ENCODE measurements at regions not wholly inside any gene's neighbourhood (a gene's known extent, or its start where the extent isn't known, plus 50 kb on each side); places are given as distances from the start of the nearest gene placed in this dataset.

DNA sequence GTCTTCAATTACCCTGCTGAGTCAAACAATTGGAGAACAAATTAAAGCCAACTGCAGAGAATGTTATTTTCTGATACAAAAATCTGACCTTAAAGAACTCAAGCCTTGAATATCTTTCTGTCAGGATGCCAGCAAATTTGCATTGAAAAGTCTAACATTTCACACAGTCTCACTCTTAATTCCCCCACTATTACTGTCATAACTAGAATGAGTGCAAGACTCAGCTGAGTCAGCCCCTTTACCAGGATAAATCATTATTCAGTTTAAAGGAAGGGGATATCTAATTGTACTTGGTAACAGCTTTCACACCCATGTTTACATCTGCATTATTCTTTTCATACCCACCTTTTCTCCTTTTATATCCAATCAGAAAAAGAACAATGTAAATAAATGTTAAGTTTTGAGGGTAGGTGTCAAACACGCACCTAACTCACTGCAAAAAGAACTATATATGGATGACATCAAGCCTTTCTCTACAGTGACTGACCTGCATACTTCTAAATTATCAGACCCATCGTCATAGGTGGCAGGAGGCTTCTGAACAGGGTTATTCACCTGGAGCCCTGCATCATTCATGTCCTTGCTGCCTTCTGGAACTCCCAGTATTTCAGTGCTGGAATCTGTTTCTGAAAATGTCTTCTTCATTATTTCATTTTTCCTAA, 117.4 kb downstream of the TMA16 start:
- Histone ChIP-seq H2BK20ac (ENCODE audit: low read depth, low read length, poor library complexity, severe bottlenecking) (no peak overlapping the region), H2BK120ac (ENCODE audit: low read depth, low read length, poor library complexity, severe bottlenecking) (no peak overlapping the region), H4K91ac (ENCODE audit: insufficient read length, low read depth, low read length) (no peak overlapping the region), H3K56ac (ENCODE audit: insufficient read length, low read depth, low read length) (no peak overlapping the region), H4K20me1 (ENCODE audit: control insufficient read depth, insufficient read depth, insufficient read length) (no peaks in the 10 kb centered on the region), H3K4ac (ENCODE audit: low read depth, low read length) (no peak overlapping the region), H3K9me3 (ENCODE audit: control insufficient read depth, low read depth, low read length) (no peaks in the 10 kb centered on the region), H2BK12ac (ENCODE audit: insufficient read length, low read depth, low read length) (no peak overlapping the region), H4K5ac (ENCODE audit: insufficient read length, low read depth, low read length) (no peak overlapping the region), H3K4me1 (ENCODE audit: insufficient read depth, low read length) (0 out of 2 replicates have a peak, but pooled peaks cover 2% of the 10 kb centered on the region), H3K23me2 (ENCODE audit: insufficient read length, low read depth, low read length, poor library complexity, severe bottlenecking) (no peaks in the 10 kb centered on the region), H3K18ac (ENCODE audit: insufficient read length, low read depth, low read length) (no peak overlapping the region), H3K79me1 (ENCODE audit: insufficient read depth, low read depth, low read length, poor library complexity, severe bottlenecking) (no peaks in the 10 kb centered on the region), H2BK5ac (ENCODE audit: insufficient read length, low read length) (no peak overlapping the region), H2BK15ac (ENCODE audit: low read depth, low read length) (no peak overlapping the region), H3K4me2 (ENCODE audit: insufficient read depth, insufficient read length, low read length) (no peak overlapping the region), H4K8ac (replicated peaks; ENCODE audit: insufficient read length, low read depth, low read length) (no peak overlapping the region), H3K79me2 (ENCODE audit: insufficient read depth, low read length) (no peaks in the 10 kb centered on the region), H3K14ac (ENCODE audit: insufficient read depth, low read length) (no peak overlapping the region), H3K23ac (ENCODE audit: insufficient read length, low read depth, low read length) (no peak overlapping the region), H3K27me3 (ENCODE audit: insufficient read depth, low read length) (no peaks in the 10 kb centered on the region), H2AFZ (ENCODE audit: low read length) (no peak overlapping the region), H3K27ac (ENCODE audit: insufficient read length, low read depth, low read length) (no peak overlapping the region), H3K9ac (ENCODE audit: extremely low read depth, insufficient read length, low read length) (no peak overlapping the region), H2AK5ac (ENCODE audit: insufficient read length, low read length) (no peak overlapping the region), H3T11ph (ENCODE audit: low read length) (no peak overlapping the region)
- DNase-seq = no peak
- no CpG with 5 or more reads among the region's 2 CpGs for WGBS (ENCODE audit: extremely low coverage, insufficient read length, low lambda C conversion rate)
- no peaks in the 10 kb centered on the region for H3K27me3 Mint-ChIP-seq (ENCODE audit: low read depth)
- H3K4me1 Mint-ChIP-seq = peaks cover 6 to 9% of the 10 kb centered on the region in 2 experiments; a peak in 3 of 4 replicates
- TF ChIP-seq, protein P1, sequence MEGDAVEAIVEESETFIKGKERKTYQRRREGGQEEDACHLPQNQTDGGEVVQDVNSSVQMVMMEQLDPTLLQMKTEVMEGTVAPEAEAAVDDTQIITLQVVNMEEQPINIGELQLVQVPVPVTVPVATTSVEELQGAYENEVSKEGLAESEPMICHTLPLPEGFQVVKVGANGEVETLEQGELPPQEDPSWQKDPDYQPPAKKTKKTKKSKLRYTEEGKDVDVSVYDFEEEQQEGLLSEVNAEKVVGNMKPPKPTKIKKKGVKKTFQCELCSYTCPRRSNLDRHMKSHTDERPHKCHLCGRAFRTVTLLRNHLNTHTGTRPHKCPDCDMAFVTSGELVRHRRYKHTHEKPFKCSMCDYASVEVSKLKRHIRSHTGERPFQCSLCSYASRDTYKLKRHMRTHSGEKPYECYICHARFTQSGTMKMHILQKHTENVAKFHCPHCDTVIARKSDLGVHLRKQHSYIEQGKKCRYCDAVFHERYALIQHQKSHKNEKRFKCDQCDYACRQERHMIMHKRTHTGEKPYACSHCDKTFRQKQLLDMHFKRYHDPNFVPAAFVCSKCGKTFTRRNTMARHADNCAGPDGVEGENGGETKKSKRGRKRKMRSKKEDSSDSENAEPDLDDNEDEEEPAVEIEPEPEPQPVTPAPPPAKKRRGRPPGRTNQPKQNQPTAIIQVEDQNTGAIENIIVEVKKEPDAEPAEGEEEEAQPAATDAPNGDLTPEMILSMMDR (conservative IDR thresholded peaks at IDR 0.05) = no peak
- H3K27ac Mint-ChIP-seq = no peak overlapping the region
- H3K36me3 Mint-ChIP-seq (ENCODE audit: insufficient read depth in 1 of 3, low read depth in 3 of 3) = peaks cover 0 to 4% (median 3%) of the 10 kb centered on the region in 3 experiments; a peak in 1 of 7 replicates
- H3K4me3 Mint-ChIP-seq = no peak overlapping the region
- H3K9me3 Mint-ChIP-seq = peaks cover 0 to 4% of the 10 kb centered on the region in 2 experiments; a peak in 1 of 5 replicates
